SHP77 treated with DMSO at 0.1 percent for 48 hours (cell line): ENCODE measurements at regions not wholly inside any gene's neighbourhood (a gene's known extent, or its start where the extent isn't known, plus 50 kb on each side); places are given as distances from the start of the nearest gene placed in this dataset.
"Not testable (repeated sequence)": the region's sequence is repeated elsewhere in the genome, so short reads cannot be mapped to it uniquely, and the experiment has no call there.

Source experiments
- DNase-seq: peaks from one replicate; lab custom pipeline; 2025; lab: John Stamatoyannopoulos, UW

DNA sequence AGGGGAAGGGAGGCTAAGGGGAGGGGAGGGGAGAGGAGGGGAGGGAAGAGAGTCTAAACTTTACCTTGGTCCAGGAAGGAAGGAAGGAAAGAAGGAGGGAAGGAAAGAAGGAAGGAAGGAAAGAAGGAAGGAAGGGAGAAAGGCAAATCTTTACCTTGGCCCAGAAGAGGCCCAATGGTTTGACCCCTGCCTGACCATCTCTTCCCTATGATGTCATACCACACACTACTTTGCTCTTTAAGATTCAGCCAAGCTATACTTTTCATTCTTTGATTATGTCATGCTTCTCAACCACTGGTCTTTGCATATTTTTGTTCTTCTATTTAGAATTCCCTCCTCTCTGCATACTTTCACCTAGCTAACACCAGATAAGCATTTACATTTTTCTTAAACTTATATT lies 1077.5 kb downstream of the PCDH9 start:
- DNase-seq: no peak

DNA sequence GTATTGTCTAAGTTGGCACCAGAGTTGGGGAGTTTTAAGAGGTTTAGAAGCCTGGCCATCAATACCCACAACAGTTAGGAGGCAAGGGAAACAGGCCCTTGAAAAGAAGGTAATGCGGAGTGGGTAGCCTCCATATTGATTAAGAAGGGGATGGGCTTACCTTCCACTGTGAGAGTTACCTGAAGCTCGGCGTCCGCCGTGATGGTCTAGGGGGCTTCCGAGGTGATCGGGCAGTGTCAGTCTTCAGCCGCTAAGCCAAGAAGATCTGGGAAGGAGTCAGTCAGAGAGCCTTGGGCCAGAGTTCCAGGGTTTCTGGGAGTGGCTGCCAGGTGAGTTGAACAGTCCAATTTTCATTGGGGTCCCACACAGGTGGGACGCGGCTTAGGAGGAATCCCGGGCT lies 1085.8 kb downstream of the PCDH9 start:
- DNase-seq: not testable (repeated sequence)

DNA sequence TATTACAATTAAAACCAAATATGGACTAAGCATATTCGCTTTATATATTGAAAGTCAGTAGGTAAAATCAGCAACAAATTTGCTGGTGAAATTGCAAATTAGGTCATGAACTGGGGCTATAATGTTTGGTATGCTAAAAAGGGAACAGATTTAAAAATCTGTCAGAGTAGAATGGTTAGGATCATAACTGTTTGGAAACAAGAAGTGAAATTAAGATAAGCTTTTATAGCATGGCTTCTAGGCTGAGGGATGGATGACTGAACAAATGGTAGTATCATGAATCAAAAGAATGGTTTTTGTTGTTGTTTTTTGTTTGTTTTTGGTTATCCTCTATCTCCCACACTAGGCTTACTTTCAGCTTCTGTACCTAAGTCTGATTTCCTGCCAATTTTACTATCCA lies 1090.4 kb downstream of the PCDH9 start:
- no peak for DNase-seq

DNA sequence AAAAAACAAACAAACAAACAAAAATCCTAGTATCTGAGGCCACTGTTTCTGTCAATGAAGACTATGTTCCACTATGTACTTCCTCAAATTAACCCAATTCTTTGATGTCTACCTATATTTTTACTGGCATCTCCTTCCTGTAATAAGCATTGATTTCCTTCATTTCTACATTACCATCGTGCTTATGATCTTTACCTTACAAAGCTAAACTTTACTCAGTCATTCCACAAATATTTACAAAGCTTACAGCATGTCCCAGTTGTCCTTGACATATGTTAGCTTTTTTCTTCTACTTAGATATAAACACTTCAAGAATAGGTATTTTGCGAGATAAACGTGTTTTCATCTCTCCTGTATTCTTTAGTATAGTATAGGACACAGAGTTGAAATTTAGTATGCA lies 1090.9 kb downstream of the PCDH9 start:
- no peak for DNase-seq

GRCh38 chr13:66138172-66138811 lies 1091.8 kb downstream of the PCDH9 start:
- DNase-seq: no peak

DNA sequence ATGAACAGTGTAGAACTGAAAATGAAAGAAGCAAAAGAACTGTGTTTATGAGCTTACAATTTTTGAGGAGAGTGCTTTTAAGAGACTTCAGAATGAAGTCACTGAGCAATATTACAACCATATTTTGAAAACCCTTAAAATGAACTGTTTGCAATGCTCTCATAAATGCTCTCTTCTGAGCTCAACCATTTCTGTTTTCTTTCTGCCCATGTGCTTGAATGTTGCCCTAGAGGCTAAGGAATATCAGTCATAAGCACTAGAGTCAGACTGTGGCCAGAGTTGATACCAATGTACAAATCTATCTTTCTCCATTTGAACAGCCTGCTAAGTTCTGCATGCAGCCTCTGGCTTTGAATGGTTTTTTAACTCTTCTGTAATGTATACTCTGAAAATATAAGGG lies 1092.8 kb downstream of the PCDH9 start:
- DNase-seq: no peak

GRCh38 chr13:66128692-66129269 lies 1101.4 kb downstream of the PCDH9 start:
- DNase-seq: no peak

DNA sequence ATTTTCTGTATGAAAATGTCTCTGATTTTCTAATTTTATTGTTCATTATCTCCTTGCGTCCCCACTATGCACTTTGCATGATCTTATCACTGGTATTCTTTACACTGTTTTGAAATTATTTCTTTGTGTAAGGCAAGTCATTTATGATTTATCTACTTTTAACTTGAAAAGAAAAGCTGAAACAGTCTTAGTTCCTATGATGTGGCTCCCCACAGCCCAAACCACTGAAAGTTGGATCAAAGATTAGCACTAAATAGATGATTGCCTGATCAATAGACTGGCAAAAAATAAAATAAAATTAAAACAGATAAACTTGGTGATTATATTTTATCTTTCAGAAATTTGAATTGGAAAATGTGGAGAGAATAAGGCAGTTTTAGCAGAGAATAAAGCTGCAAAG lies 1101.9 kb downstream of the PCDH9 start:
- no peak for DNase-seq

DNA sequence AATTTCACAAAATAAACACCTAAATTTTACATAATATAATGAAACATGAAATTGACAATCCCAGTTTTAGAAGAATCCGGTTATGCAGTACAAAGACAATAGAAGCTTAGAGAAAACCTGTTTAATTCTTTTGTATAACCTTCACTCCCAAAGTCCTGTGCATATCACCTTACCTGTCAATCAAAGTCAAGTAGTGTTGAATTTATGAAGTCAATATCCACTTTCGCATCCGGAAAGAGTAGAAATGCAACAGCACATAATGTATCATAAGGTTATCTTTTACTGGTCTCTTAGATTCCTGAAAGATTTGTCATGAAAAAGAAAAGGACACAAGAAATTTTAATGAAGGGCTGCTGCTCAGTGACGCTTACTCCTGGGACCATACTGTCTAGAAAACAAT lies 1112.6 kb downstream of the PCDH9 start:
- DNase-seq: no peak

DNA sequence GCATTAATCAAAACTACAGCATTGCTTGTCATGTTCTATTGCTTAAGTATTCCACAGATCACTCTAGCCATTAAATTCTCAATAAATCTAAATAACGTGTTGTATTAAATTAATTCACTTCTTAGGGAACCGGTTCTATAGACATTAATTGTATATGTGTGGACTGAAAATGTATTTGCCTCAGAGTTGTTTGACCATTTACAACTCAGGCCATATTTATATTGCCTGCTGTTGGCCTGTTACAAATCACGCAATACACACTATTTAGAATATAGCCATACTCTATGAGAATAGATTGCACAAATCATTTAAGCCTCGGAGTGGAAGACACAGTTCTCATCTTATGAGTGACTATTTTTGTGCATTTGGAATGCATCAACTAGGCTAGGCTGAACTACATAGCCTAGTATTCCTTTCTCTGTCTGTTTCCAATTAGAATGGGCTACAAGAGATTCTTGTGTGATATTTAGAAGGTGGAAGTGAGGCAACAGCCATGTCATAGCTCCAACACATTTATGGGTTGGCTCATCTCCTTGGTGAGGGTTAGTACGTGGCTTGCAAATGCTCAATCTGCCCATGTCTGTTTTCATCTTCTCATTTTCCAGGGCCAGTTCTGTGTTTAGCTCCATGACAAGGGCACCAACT lies 1116.1 kb downstream of the PCDH9 start:
- no peak for DNase-seq

DNA sequence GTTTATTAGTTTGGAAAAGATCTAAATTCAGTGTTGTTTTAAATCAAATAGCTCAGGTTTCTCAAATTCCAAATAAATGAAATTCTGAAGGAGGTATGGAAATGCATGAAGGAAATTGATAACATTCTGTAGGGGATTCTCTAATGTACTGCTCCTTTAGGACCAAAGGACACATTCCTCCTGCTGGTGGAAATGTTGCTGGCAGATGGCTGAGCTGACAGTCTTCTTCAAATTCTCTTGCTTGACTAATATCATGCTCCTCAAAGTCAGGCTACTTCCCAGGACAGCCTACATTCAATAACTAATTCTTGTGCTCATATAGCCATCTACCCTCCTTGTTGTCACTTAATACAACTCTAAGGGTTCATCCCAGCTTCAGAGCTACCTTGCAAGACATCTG lies 1118.5 kb downstream of the PCDH9 start:
- no peak for DNase-seq

DNA sequence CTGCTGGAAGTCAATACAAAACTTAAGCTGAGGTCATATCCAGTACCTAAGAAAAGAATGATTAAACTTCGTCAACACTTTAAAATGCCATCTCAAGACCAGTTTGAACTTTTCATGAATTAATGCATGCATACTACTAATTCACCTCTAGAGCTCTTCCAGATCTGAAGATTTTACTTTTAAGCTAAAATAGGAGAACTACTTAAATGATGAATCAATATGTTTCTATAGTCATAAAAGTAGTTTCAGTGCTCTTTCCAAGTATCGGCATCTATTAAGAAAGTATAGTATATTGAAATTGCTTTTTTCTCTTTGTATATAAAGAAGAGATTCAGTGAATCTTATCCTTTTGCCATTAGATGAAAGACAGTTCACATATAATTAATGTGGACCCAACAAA lies 1123.9 kb downstream of the PCDH9 start:
- DNase-seq: no peak

DNA sequence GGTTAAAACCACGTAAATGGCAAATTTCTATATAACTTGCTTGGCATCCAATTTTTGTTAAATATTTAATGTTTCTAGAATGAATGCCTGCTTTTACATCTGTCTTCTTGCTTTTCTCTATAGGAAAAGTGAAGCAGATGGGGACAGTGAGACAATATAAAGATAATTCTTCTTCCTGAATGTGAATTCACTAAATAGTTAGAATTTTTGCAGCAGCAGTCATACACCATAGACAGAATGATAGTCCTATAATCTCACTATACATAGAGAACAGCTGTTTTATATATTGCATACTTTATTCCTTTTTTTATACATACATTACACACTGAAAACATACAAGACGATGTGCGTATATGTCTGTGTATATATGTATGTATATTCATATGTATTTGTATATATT lies 1127.3 kb downstream of the PCDH9 start:
- no peak for DNase-seq

- DNase-seq: no peak
Measured at GRCh38 chr13:66099825-66100224, 1130.3 kb downstream of the PCDH9 start.

GRCh38 chr13:66098931-66099628 lies 1131.1 kb downstream of the PCDH9 start:
- DNase-seq: no peak

GRCh38 chr13:66089711-66090110 lies 1140.4 kb downstream of the PCDH9 start:
- DNase-seq: no peak

GRCh38 chr13:66087269-66087710 lies 1142.8 kb downstream of the PCDH9 start:
- no peak for DNase-seq

- DNase-seq: no peak
Measured at GRCh38 chr13:66077132-66077689, 1152.9 kb downstream of the PCDH9 start.

GRCh38 chr13:66076417-66076816 lies 1153.7 kb downstream of the PCDH9 start:
- DNase-seq: no peak

GRCh38 chr13:66074018-66074615 lies 1156.0 kb downstream of the PCDH9 start:
- no peak for DNase-seq

GRCh38 chr13:66072097-66072496 lies 1158.0 kb downstream of the PCDH9 start:
- DNase-seq: not testable (repeated sequence)

- no peak for DNase-seq
Measured at GRCh38 chr13:66071608-66072007, 1158.5 kb downstream of the PCDH9 start.
